Sigmoid colon (tissue), 6 donors: ENCODE measurements at regions not wholly inside any gene's neighbourhood (a gene's known extent, or its start where the extent isn't known, plus 50 kb on each side); places are given as distances from the start of the nearest gene placed in this dataset.

ENCODE experiments used
- DNase-seq: peaks from one replicate; pipeline ENCODE4 v3.0.0-alpha.2; 2019
- H3K27ac ChIP-seq, 4 donors: fragments of 200-600 bp; sonication (generic); one replicate each; pipeline ENCODE4 v1.5.1; 2016 to 2019; ENCODE audit warnings: mild to moderate bottlenecking in 1 of 4
- H3K27me3 ChIP-seq, 3 donors: fragments of 200-600 bp; sonication (generic); one replicate each; pipeline ENCODE4 v1.5.1; 2019; ENCODE audit warnings: mild to moderate bottlenecking in 1 of 3
- H3K36me3 ChIP-seq, 4 donors: fragments of 200-600 bp; sonication (generic); one replicate each; pipeline ENCODE4 v1.5.1; 2016 to 2019
- H3K4me1 ChIP-seq, 4 donors: fragments of 200-600 bp; sonication (generic); one replicate each; pipeline ENCODE4 v1.5.1; 2017 to 2019
- H3K4me3 ChIP-seq, 4 donors: fragments of 200-600 bp; sonication (generic); one replicate each; pipeline ENCODE4 v1.5.1; 2017 to 2019; ENCODE audit warnings: mild to moderate bottlenecking in 2 of 4, moderate library complexity in 1 of 4
- H3K9me3 ChIP-seq, 4 donors: fragments of 200-600 bp in 3 of 4; sonication (generic) in 3 of 4; one replicate each; pipeline versions ENCODE4 v1.5.1 to v1.6.1; 2013 to 2019
- EP300 ChIP-seq, 4 donors: sonication (generic); formaldehyde crosslinking; IDR thresholded peaks; one replicate each; pipeline ENCODE4 v1.6.1; 2017; ENCODE audit warnings: antibody characterized with exemption in 4 of 4
- POLR2A ChIP-seq, 2 donors: fragments of 450-650 bp; IDR thresholded peaks; one replicate each; pipeline ENCODE4 v1.6.1; 2016; ENCODE audit warnings: antibody characterized with exemption in 2 of 2, mild to moderate bottlenecking in 2 of 2, moderate library complexity in 2 of 2
- POLR2AphosphoS5 ChIP-seq, 4 donors: sonication (generic); formaldehyde crosslinking; IDR thresholded peaks; one replicate each; pipeline ENCODE4 v1.6.1; 2017; ENCODE audit warnings: antibody characterized with exemption in 4 of 4
- WGBS, 2 donors: extraction: QIAGEN DNeasy Blood & Tissue Kit; methylation state at CpG; one replicate each; pipeline ENCODE4 v1.1.7; 2013; 5-methylcytosine and 5-hydroxymethylcytosine counted together
- intact Hi-C: fragments of 100-400 bp; cut with DNase I; formaldehyde crosslinking; loops from one replicate; pipeline ENCODE4 v1.15.1; 2023
- TF ChIP-seq, protein P1 (sequence below), 4 experiments: fragments of 450-650 bp in 3 of 4; fragments of 200-600 bp in 1 of 4; IDR thresholded peaks; one replicate each; pipeline ENCODE4 v1.5.1; 2016 to 2019; ENCODE audit warnings: antibody characterized with exemption in 4 of 4, mild to moderate bottlenecking in 3 of 4, moderate library complexity in 2 of 4
- donor health status: healthy with polysubstance abuse.
- donor health status: healthy.

DNA sequence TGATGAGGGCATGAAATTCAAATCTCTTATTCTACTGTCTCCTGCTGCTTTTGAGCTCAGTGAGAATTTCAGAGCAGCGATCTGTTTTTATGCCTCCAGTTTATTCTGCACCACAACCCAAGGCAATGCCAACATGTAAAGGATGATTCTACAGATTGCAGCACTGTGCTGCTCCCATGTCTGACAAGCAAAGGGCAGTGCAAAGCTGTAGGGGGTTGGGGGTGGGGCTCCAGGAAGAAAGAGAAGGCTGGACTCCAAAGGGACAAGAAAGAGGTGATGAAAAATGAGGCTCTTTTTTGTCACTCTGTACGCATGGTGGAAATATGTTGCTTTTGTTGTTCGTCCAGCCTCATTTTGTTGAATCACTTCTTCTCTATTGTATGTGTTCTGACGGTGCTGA is 254.6 kb downstream of the STIM2 start:
- Histone ChIP-seq H3K4me3 (no peak overlapping the region), H3K4me1 (no peaks in the 10 kb centered on the region), H3K27ac (no peak overlapping the region), H3K36me3 (no peaks in the 10 kb centered on the region), H3K9me3 (no peaks in the 10 kb centered on the region), H3K27me3 (no peaks in the 10 kb centered on the region)
- TF ChIP-seq POLR2A (IDR thresholded peaks at IDR 0.05) (no peak), POLR2AphosphoS5 (IDR thresholded peaks at IDR 0.05) (no peak), EP300 (IDR thresholded peaks at IDR 0.05) (no peak)
- TF ChIP-seq, protein P1, sequence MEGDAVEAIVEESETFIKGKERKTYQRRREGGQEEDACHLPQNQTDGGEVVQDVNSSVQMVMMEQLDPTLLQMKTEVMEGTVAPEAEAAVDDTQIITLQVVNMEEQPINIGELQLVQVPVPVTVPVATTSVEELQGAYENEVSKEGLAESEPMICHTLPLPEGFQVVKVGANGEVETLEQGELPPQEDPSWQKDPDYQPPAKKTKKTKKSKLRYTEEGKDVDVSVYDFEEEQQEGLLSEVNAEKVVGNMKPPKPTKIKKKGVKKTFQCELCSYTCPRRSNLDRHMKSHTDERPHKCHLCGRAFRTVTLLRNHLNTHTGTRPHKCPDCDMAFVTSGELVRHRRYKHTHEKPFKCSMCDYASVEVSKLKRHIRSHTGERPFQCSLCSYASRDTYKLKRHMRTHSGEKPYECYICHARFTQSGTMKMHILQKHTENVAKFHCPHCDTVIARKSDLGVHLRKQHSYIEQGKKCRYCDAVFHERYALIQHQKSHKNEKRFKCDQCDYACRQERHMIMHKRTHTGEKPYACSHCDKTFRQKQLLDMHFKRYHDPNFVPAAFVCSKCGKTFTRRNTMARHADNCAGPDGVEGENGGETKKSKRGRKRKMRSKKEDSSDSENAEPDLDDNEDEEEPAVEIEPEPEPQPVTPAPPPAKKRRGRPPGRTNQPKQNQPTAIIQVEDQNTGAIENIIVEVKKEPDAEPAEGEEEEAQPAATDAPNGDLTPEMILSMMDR (IDR thresholded peaks at IDR 0.05), result no peak
- intact Hi-C loops, result no loop called here
- 84 to 87% methylated on average over 4 of the region's 4 CpGs for WGBS, 2 donors
- DNase-seq, result no peak

DNA sequence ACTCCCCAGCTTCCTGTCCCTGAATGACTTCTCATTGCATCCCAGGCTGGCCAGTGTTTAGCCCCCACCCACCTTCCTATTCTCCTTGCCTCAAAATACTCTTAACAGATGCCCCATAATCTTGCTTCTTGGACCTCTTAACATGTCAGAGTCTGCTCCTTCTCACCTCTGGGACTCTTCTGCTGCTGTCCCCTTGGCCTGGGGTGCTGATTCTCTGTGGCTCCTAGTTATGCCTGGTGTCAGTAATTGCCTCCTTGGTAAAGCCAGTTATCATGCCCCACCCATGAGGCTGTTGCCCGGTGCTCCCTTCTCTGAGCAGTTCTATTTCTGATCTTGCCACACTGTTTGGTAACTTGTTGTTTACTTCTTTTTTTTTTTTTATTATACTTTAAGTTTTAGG is 256.8 kb downstream of the STIM2 start:
- intact Hi-C loops, result no loop called here
- no peak for DNase-seq
- H3K4me3 ChIP-seq, result no peak overlapping the region
- H3K9me3 ChIP-seq, result no peaks in the 10 kb centered on the region
- H3K36me3 ChIP-seq, result no peaks in the 10 kb centered on the region
- no peaks in the 10 kb centered on the region for H3K27me3 ChIP-seq
- WGBS, 2 donors, result 63 to 87% methylated on average over 1 of the region's 1 CpG
- no peak overlapping the region for H3K27ac ChIP-seq
- TF ChIP-seq EP300 (IDR thresholded peaks at IDR 0.05) (no peak), POLR2A (IDR thresholded peaks at IDR 0.05) (no peak), POLR2AphosphoS5 (IDR thresholded peaks at IDR 0.05) (no peak)
- TF ChIP-seq, protein P1 (IDR thresholded peaks at IDR 0.05), result no peak
- no peaks in the 10 kb centered on the region for H3K4me1 ChIP-seq

DNA sequence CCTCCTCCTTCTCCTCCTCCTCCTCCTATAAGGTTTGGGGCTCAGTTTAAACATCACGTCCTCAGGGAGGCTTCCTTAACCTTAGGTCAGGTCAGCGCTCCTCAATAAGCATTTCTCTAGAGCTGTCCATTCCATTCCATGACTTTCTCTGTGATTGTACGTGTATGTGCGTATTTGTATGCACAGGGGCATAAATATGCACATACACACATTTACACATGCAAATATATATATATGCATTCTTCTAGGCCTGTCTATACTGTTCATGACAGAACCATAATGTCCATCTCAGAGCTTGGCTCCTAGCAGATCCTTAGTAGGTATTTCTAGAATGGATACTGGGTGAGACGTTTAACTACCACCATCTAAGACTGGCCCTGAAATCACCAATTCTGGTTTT is 258.6 kb downstream of the STIM2 start:
- no peak overlapping the region for H3K27ac ChIP-seq
- intact Hi-C loops, result no loop called here
- WGBS, 2 donors, result 87 to 90% methylated on average over 5 of the region's 5 CpGs
- DNase-seq, result no peak
- TF ChIP-seq, protein P1 (IDR thresholded peaks at IDR 0.05), result no peak
- TF ChIP-seq EP300 (IDR thresholded peaks at IDR 0.05) (no peak), POLR2A (IDR thresholded peaks at IDR 0.05) (no peak), POLR2AphosphoS5 (IDR thresholded peaks at IDR 0.05) (no peak)
- H3K9me3 ChIP-seq, result no peaks in the 10 kb centered on the region
- H3K27me3 ChIP-seq, result no peaks in the 10 kb centered on the region
- H3K36me3 ChIP-seq, result no peaks in the 10 kb centered on the region
- H3K4me3 ChIP-seq, result no peak overlapping the region
- H3K4me1 ChIP-seq, result no peaks in the 10 kb centered on the region

DNA sequence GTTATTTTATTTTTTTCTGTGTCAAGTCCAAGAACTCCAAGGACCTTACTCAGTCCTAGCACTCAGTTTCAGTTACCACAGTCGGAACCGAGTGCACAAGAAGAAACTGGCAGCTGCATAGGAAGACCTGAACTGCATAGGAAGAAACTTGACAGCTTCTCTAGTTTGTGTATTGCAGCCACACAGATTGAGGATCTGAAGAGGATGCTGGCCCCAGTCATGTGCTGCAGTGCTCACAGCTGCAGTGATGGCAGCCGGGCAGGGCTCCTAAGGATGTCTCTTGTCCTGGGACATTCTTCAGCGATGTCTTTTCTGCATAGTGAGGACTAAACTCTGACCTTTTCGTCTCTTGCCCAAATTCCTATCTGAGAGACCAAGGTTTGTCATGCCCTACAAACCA is 261.2 kb downstream of the STIM2 start:
- TF ChIP-seq POLR2AphosphoS5 (IDR thresholded peaks at IDR 0.05) (no peak), POLR2A (IDR thresholded peaks at IDR 0.05) (no peak), EP300 (IDR thresholded peaks at IDR 0.05) (no peak)
- TF ChIP-seq, protein P1 (IDR thresholded peaks at IDR 0.05), result no peak
- Histone ChIP-seq H3K4me3 (no peak overlapping the region), H3K36me3 (no peaks in the 10 kb centered on the region), H3K4me1 (no peaks in the 10 kb centered on the region), H3K27ac (no peak overlapping the region), H3K9me3 (no peaks in the 10 kb centered on the region), H3K27me3 (no peaks in the 10 kb centered on the region)
- WGBS, 2 donors, result 78 to 82% methylated on average over 5 of the region's 5 CpGs
- intact Hi-C loops, result no loop called here
- DNase-seq, result no peak

DNA sequence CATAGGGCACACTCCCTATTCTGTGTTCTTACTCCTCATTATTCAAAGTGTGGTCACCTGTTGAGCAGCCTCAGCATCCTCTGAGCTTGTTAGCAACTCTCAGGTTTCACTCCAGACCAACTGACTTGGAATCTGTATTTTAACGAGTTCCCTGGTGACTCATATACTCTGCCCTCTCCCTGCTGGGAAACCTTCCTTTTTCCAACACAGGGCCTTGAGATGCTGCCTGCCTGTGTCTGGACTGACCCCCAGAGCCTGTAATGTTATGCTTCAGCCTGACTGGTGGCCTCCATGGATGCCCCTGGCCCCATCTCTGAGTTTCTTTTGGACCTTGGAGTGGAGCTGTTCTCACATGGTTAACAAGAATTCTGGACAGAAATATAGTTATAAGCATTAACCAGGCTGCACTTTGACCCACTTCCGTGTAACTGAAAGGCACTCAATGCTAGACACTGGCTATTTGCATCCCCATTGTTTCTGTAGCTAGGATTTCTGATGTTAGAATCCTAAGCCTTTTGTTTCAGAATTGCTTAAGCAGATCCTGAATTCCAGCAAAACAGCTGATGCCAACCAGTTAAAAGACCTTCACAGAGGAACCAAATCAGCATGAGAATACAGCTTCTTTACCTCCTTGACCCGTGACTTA is 262.6 kb downstream of the STIM2 start:
- H3K27ac ChIP-seq, result no peak overlapping the region
- intact Hi-C loops, result no loop called here
- H3K9me3 ChIP-seq, result no peaks in the 10 kb centered on the region
- H3K27me3 ChIP-seq, result no peaks in the 10 kb centered on the region
- no peak overlapping the region for H3K4me3 ChIP-seq
- DNase-seq, result no peak
- TF ChIP-seq POLR2A (IDR thresholded peaks at IDR 0.05) (no peak), EP300 (IDR thresholded peaks at IDR 0.05) (no peak), POLR2AphosphoS5 (IDR thresholded peaks at IDR 0.05) (no peak)
- TF ChIP-seq, protein P1 (IDR thresholded peaks at IDR 0.05), result no peak
- 30 to 55% methylated on average over 3 of the region's 3 CpGs for WGBS, 2 donors
- H3K4me1 ChIP-seq, result no peaks in the 10 kb centered on the region
- no peaks in the 10 kb centered on the region for H3K36me3 ChIP-seq
